ENCODE measurements at regions not wholly inside any gene's neighbourhood (a gene's known extent, or its start where the extent isn't known, plus 50 kb on each side); places are given as distances from the start of the nearest gene placed in this dataset.

- peak in 1 of 4 experiments; percentile 11 for DNase-seq (ENCODE audit: extremely low read depth in 1 of 4, low spot score in 3 of 4)
- Histone ChIP-seq H3K9me1 (ENCODE audit: control insufficient read depth, insufficient read depth, low read length) (no peaks in the 10 kb centered on the region), H3K27me3 (ENCODE audit: control insufficient read depth in 2 of 2, insufficient read depth in 2 of 2, low read length in 2 of 2) (no peaks in the 10 kb centered on the region), H4K20me1 (replicated peaks; ENCODE audit: control insufficient read depth, insufficient read depth, low read length) (no peaks in the 10 kb centered on the region), H3K4me2 (ENCODE audit: insufficient read depth, low read length) (no peak overlapping the region), H3K27ac (ENCODE audit: extremely low read depth, low read depth, low read length) (no peak overlapping the region), H3K36me3 (ENCODE audit: control insufficient read depth, insufficient read depth, low read length) (no peaks in the 10 kb centered on the region), H3K79me2 (ENCODE audit: control insufficient read depth, insufficient read depth, low read length) (no peaks in the 10 kb centered on the region), H3K4me1 (replicated peaks in 1 of 2; ENCODE audit: control insufficient read depth in 2 of 2, insufficient read depth in 2 of 2, low read length in 2 of 2) (peaks cover 0 to 5% of the 10 kb centered on the region in 2 experiments; a peak in 1 of 5 replicates), H2AFZ (ENCODE audit: low read depth, low read length) (no peak overlapping the region), H3K9me3 (replicated peaks; ENCODE audit: control insufficient read depth, insufficient read depth, low read depth, low read length) (no peaks in the 10 kb centered on the region), H3K9ac (ENCODE audit: insufficient read depth in 1 of 2, low read depth in 2 of 2, low read length in 2 of 2) (no peak overlapping the region), H3K4me3 (no peak overlapping the region)
- ChIA-PET CTCF (ENCODE audit: low intra/inter-chr PET ratio) (no interaction called here), POLR2A (no interaction called here)
- no peak for TF ChIP-seq ZNF57 (CRISPR knock-in tag; IDR thresholded peaks at IDR 0.05)
- TF ChIP-seq ZFPM2 (CRISPR knock-in tag; IDR thresholded peaks at IDR 0.05): no peak
- no peak for TF ChIP-seq MED1 (CRISPR knock-in tag; IDR thresholded peaks at IDR 0.05; ENCODE audit: borderline replicate concordance)
- no peak for TF ChIP-seq ESRRB (CRISPR knock-in tag; IDR thresholded peaks at IDR 0.05; ENCODE audit: borderline replicate concordance)
- no peak for TF ChIP-seq ZNF431 (CRISPR knock-in tag; IDR thresholded peaks at IDR 0.05)
- TF ChIP-seq ZNF699 (CRISPR knock-in tag; IDR thresholded peaks at IDR 0.05; ENCODE audit: insufficient replicate concordance): no peak
- no peak for TF ChIP-seq TCF7 (IDR thresholded peaks at IDR 0.05; ENCODE audit: borderline replicate concordance)
- no peak for TF ChIP-seq ZNF740 (CRISPR knock-in tag; IDR thresholded peaks at IDR 0.05)
- TF ChIP-seq ZNF740 (tag; IDR thresholded peaks at IDR 0.05): no peak
- TF ChIP-seq MAFK (IDR thresholded peaks at IDR 0.05; ENCODE audit: low read length): no peak
- TF ChIP-seq RBFOX2 (IDR thresholded peaks at IDR 0.05; ENCODE audit: low read depth, low read length): no peak
- TF ChIP-seq SMARCC2 (IDR thresholded peaks at IDR 0.05; ENCODE audit: low read depth): no peak
- no peak for TF ChIP-seq VEZF1 (CRISPR knock-in tag; IDR thresholded peaks at IDR 0.05)
- TF ChIP-seq ARID4B (CRISPR knock-in tag; IDR thresholded peaks at IDR 0.05): no peak
- TF ChIP-seq BRF1 (IDR thresholded peaks at IDR 0.05; ENCODE audit: borderline replicate concordance, extremely low read depth, insufficient read length): no peak
- no peak for TF ChIP-seq RUNX1 (IDR thresholded peaks at IDR 0.05; ENCODE audit: low read depth)
- no peak for TF ChIP-seq TAF1 (IDR thresholded peaks at IDR 0.05; ENCODE audit: control insufficient read depth, extremely low read depth, insufficient read depth, low read length, severe bottlenecking)
- no peak for TF ChIP-seq LARP7 (IDR thresholded peaks at IDR 0.05)
- peak; percentile 69 for ATAC-seq
- WGBS (ENCODE audit: insufficient coverage, low coverage, missing lambda C conversion rate): 0% methylated on average over 5 of the region's 11 CpGs
- in situ Hi-C loops (cut with MboI): no loop called here
- intact Hi-C loops (cut with micrococcal nuclease): no loop called here
- FAIRE-seq: no peak
- no TSS peak for BruUV-seq (replicated peaks)
Observed at GRCh38 chr14:104431929-104432541, 147.5 kb upstream of the C14orf180 start.

Measured in K562 (cell line).